GM12873 (cell line): ENCODE measurements at regions not wholly inside any gene's neighbourhood (a gene's known extent, or its start where the extent isn't known, plus 50 kb on each side); places are given as distances from the start of the nearest gene placed in this dataset.

Experiments
- TF ChIP-seq, protein P1 (sequence below): IDR thresholded peaks from 2 replicates; pipeline ENCODE4 v1.5.1; 2012; ENCODE audit warnings: low read depth, mild to moderate bottlenecking, moderate library complexity, low read length, control low read depth; ENCODE audit not compliant: insufficient read depth; ENCODE audit errors: missing control alignments

GRCh38 chr16:11487289-11487688, 99.4 kb downstream of the LITAF start:
- TF ChIP-seq, protein P1, sequence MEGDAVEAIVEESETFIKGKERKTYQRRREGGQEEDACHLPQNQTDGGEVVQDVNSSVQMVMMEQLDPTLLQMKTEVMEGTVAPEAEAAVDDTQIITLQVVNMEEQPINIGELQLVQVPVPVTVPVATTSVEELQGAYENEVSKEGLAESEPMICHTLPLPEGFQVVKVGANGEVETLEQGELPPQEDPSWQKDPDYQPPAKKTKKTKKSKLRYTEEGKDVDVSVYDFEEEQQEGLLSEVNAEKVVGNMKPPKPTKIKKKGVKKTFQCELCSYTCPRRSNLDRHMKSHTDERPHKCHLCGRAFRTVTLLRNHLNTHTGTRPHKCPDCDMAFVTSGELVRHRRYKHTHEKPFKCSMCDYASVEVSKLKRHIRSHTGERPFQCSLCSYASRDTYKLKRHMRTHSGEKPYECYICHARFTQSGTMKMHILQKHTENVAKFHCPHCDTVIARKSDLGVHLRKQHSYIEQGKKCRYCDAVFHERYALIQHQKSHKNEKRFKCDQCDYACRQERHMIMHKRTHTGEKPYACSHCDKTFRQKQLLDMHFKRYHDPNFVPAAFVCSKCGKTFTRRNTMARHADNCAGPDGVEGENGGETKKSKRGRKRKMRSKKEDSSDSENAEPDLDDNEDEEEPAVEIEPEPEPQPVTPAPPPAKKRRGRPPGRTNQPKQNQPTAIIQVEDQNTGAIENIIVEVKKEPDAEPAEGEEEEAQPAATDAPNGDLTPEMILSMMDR = no peak

DNA sequence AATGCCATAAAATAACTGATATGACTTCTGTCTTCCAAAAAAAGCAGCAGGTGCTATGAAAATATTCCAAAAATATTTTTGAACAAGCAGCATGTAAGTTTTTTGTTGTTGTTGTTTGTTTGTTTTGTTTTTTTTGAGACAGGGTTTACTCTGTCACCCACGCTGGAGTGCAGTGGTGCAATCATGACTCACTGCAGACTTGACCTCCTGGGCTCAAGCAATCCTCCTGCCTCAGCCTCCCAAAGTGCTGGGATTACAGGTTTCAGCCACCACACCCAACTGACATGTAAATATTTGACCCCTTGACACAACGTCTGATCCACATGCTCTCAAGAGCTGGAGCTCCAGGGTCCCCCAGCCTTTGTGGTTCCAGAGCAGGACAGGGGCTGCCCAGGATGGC, 98.4 kb downstream of the LITAF start:
- TF ChIP-seq, protein P1 = no peak

DNA sequence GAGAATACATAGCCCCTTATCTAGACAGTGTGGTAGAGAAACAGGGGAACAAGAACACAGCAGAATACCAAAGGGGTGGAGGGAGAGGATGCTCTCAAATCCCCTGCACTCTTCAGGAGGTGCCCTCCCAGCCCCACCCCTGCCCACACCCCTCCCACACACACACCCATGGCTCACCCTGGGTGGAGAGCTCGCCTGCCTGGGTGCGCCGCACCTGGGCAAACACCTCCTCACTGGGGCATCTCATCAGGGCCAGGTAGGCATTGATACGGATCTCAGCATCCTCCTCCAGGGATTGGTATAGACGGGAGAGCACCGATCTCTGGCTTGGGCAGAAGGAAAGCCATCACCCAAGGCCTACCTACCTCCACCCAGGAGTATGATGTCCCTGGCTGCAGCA, 95.2 kb downstream of the LITAF start:
- TF ChIP-seq, protein P1 = no peak

- TF ChIP-seq, protein P1 = no peak
Measured at GRCh38 chr16:11492808-11493530, 93.8 kb downstream of the LITAF start.

- TF ChIP-seq, protein P1 = no peak
Measured at GRCh38 chr16:11493531-11493929, 93.2 kb downstream of the LITAF start.

GRCh38 chr16:11494029-11494428, 92.7 kb downstream of the LITAF start:
- TF ChIP-seq, protein P1 = no peak

GRCh38 chr16:11494433-11494832, 92.3 kb downstream of the LITAF start:
- TF ChIP-seq, protein P1 = no peak
